ENCODE measurements at regions not wholly inside any gene's neighbourhood (a gene's known extent, or its start where the extent isn't known, plus 50 kb on each side); places are given as distances from the start of the nearest gene placed in this dataset.

DNA sequence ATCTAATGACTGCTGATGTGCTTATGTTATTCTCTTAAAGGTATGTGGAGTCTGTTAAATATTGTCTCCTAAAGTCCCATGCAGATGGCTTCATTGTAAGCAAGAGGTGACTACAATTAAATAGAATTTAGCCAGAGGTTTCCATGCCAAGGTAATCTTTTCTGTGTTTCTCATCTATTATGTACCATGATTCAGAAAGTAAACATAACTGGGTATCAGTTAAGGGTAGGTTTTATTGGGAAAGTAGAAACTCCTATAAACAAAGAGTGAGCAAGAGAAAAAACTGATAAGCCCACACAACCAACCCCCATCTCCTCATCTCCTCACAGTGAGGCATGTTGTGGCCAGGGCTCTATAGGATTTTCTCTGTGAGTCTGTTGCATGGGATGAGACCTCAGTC is 611.7 kb downstream of the SNAPC1 start:
- DNase-seq (ENCODE audit: extremely low read depth in 1 of 4, low spot score in 3 of 4): no peak
- in situ Hi-C loops (cut with MboI): no loop called here
- Histone ChIP-seq H3K9me3 (replicated peaks; ENCODE audit: control insufficient read depth, insufficient read depth, low read depth, low read length) (no peaks in the 10 kb centered on the region), H3K4me3 (no peak overlapping the region), H3K79me2 (ENCODE audit: control insufficient read depth, insufficient read depth, low read length) (no peaks in the 10 kb centered on the region), H4K20me1 (replicated peaks; ENCODE audit: control insufficient read depth, insufficient read depth, low read length) (no peaks in the 10 kb centered on the region), H3K27ac (ENCODE audit: extremely low read depth, low read depth, low read length) (no peak overlapping the region), H3K9me1 (ENCODE audit: control insufficient read depth, insufficient read depth, low read length) (no peaks in the 10 kb centered on the region), H3K36me3 (ENCODE audit: control insufficient read depth, insufficient read depth, low read length) (no peaks in the 10 kb centered on the region), H3K4me2 (ENCODE audit: insufficient read depth, low read length) (no peak overlapping the region), H2AFZ (ENCODE audit: low read depth, low read length) (no peak overlapping the region), H3K4me1 (replicated peaks in 1 of 2; ENCODE audit: control insufficient read depth in 2 of 2, insufficient read depth in 2 of 2, low read length in 2 of 2) (no peaks in the 10 kb centered on the region), H3K27me3 (ENCODE audit: control insufficient read depth in 2 of 2, insufficient read depth in 2 of 2, low read length in 2 of 2) (no peaks in the 10 kb centered on the region), H3K9ac (ENCODE audit: insufficient read depth in 1 of 2, low read depth in 2 of 2, low read length in 2 of 2) (no peak overlapping the region)
- ATAC-seq: no peak
- BruUV-seq (replicated peaks): no TSS peak
- CTCF ChIA-PET (ENCODE audit: low intra/inter-chr PET ratio): no interaction called here
- POLR2A ChIA-PET: no interaction called here
- no peak for TF ChIP-seq KAT8 (IDR thresholded peaks at IDR 0.05; ENCODE audit: low read depth)
- TF ChIP-seq HEY1 (CRISPR knock-in tag; IDR thresholded peaks at IDR 0.05; ENCODE audit: borderline replicate concordance): no peak
- TF ChIP-seq SRSF7 (optimal IDR thresholded peaks at IDR 0.05; ENCODE audit: low read depth, low read length): no peak
- TF ChIP-seq GATAD2A (IDR thresholded peaks at IDR 0.05): no peak
- TF ChIP-seq, protein P1, sequence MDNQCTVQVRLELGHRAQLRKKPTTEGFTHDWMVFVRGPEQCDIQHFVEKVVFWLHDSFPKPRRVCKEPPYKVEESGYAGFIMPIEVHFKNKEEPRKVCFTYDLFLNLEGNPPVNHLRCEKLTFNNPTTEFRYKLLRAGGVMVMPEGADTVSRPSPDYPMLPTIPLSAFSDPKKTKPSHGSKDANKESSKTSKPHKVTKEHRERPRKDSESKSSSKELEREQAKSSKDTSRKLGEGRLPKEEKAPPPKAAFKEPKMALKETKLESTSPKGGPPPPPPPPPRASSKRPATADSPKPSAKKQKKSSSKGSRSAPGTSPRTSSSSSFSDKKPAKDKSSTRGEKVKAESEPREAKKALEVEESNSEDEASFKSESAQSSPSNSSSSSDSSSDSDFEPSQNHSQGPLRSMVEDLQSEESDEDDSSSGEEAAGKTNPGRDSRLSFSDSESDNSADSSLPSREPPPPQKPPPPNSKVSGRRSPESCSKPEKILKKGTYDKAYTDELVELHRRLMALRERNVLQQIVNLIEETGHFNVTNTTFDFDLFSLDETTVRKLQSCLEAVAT (IDR thresholded peaks at IDR 0.05): no peak
- no peak for TF ChIP-seq MIER1 (IDR thresholded peaks at IDR 0.05; ENCODE audit: low read depth)
- no peak for TF ChIP-seq KDM2B (CRISPR knock-in tag; IDR thresholded peaks at IDR 0.05)
- no peak for TF ChIP-seq KLF10 (CRISPR knock-in tag; IDR thresholded peaks at IDR 0.05)
- TF ChIP-seq XRCC5 (IDR thresholded peaks at IDR 0.05; ENCODE audit: low read depth, low read length): no peak
- TF ChIP-seq PHF20 (IDR thresholded peaks at IDR 0.05; ENCODE audit: partially characterized antibody): no peak
- TF ChIP-seq POLR2G (IDR thresholded peaks at IDR 0.05; ENCODE audit: low read depth, low read length): no peak
- TF ChIP-seq SMARCA4 (IDR thresholded peaks at IDR 0.05): no peak
- TF ChIP-seq FOXM1 (IDR thresholded peaks at IDR 0.05; ENCODE audit: low read depth): no peak
- no peak for TF ChIP-seq FOXM1 (CRISPR knock-in tag; IDR thresholded peaks at IDR 0.05; ENCODE audit: low read depth)
- TF ChIP-seq ZNF197 (CRISPR knock-in tag; IDR thresholded peaks at IDR 0.05; ENCODE audit: low read depth): no peak
- TF ChIP-seq, protein P2, sequence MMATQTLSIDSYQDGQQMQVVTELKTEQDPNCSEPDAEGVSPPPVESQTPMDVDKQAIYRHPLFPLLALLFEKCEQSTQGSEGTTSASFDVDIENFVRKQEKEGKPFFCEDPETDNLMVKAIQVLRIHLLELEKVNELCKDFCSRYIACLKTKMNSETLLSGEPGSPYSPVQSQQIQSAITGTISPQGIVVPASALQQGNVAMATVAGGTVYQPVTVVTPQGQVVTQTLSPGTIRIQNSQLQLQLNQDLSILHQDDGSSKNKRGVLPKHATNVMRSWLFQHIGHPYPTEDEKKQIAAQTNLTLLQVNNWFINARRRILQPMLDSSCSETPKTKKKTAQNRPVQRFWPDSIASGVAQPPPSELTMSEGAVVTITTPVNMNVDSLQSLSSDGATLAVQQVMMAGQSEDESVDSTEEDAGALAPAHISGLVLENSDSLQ (IDR thresholded peaks at IDR 0.05): no peak
- FAIRE-seq: no peak
- intact Hi-C loops (cut with micrococcal nuclease): no loop called here
